Left ventricle myocardium inferior (tissue), 1 donor: ENCODE measurements at regions not wholly inside any gene's neighbourhood (a gene's known extent, or its start where the extent isn't known, plus 50 kb on each side); places are given as distances from the start of the nearest gene placed in this dataset.
"Not testable (repeated sequence)": the region's sequence is repeated elsewhere in the genome, so short reads cannot be mapped to it uniquely, and the experiment has no call there.

Source experiments
- DNase-seq: peaks from one replicate; pipeline ENCODE4 v3.0.0-alpha.2; 2020
- H3K27ac ChIP-seq: fragments of 200-600 bp; replicated peaks from 2 replicates; pipeline ENCODE4 v1.8.0; 2021
- H3K27me3 ChIP-seq: fragments of 200-600 bp; 2 replicates; pipeline ENCODE4 v1.8.0; 2021; ENCODE audit warnings: low read depth
- H3K36me3 ChIP-seq: fragments of 200-600 bp; 2 replicates; pipeline ENCODE4 v1.8.0; 2021
- H3K4me1 ChIP-seq: fragments of 200-600 bp; 2 replicates; pipeline ENCODE4 v1.8.0; 2021
- H3K4me3 ChIP-seq: fragments of 200-600 bp; 2 replicates; pipeline ENCODE4 v1.8.0; 2021; ENCODE audit warnings: mild to moderate bottlenecking, moderate library complexity
- H3K9me3 ChIP-seq: fragments of 200-600 bp; replicated peaks from 2 replicates; pipeline ENCODE4 v1.8.0; 2021
- CTCF ChIP-seq: fragments of 200-600 bp; IDR thresholded peaks from 2 replicates; pipeline ENCODE4 v1.8.0; 2021; ENCODE audit warnings: antibody characterized with exemption, mild to moderate bottlenecking, borderline replicate concordance
- intact Hi-C: fragments of 100-400 bp; cut with micrococcal nuclease; formaldehyde crosslinking; loops from one replicate; pipeline ENCODE4 v1.11.0; 2022
- donor health status: DM: no; HTN: yes; CAD: no; lungs with severe emphysema.

GRCh38 chr14:56998728-56999127, 188.4 kb upstream of the OTX2 start:
- Histone ChIP-seq H3K9me3 (no peaks in the 10 kb centered on the region), H3K36me3 (no peaks in the 10 kb centered on the region), H3K27me3 (peaks cover 22% of the 10 kb centered on the region), H3K4me3 (no peak overlapping the region), H3K4me1 (no peaks in the 10 kb centered on the region), H3K27ac (no peak overlapping the region)
- DNase-seq = no peak
- intact Hi-C loops = no loop called here
- TF ChIP-seq CTCF = no peak

GRCh38 chr14:56996721-56997399, 186.6 kb upstream of the OTX2 start:
- Histone ChIP-seq H3K4me3 (no peak overlapping the region), H3K4me1 (no peaks in the 10 kb centered on the region), H3K27ac (no peak overlapping the region), H3K9me3 (no peaks in the 10 kb centered on the region), H3K36me3 (no peaks in the 10 kb centered on the region), H3K27me3 (peaks cover 16% of the 10 kb centered on the region)
- intact Hi-C loops = no loop called here
- no peak for DNase-seq
- TF ChIP-seq CTCF = no peak

GRCh38 chr14:56995010-56995409, 184.7 kb upstream of the OTX2 start:
- Histone ChIP-seq H3K27me3 (peaks cover 7% of the 10 kb centered on the region), H3K4me3 (no peak overlapping the region), H3K27ac (no peak overlapping the region), H3K4me1 (no peaks in the 10 kb centered on the region), H3K9me3 (peaks cover 5% of the 10 kb centered on the region), H3K36me3 (no peaks in the 10 kb centered on the region)
- DNase-seq = no peak
- intact Hi-C loops = no loop called here
- no peak for TF ChIP-seq CTCF

GRCh38 chr14:56992332-56992820, 182.1 kb upstream of the OTX2 start:
- H3K27ac ChIP-seq = no peak overlapping the region
- intact Hi-C loops = no loop called here

GRCh38 chr14:56990991-56991627, 180.8 kb upstream of the OTX2 start:
- H3K4me3 ChIP-seq, H3K27me3 ChIP-seq, DNase-seq, H3K27ac ChIP-seq, H3K36me3 ChIP-seq, H3K9me3 ChIP-seq, intact Hi-C loops, H3K4me1 ChIP-seq: not testable (repeated sequence)

More at GRCh38 chr14:56992332-56992820, 182.1 kb upstream of the OTX2 start:
- Histone ChIP-seq H3K27me3 (no peaks in the 10 kb centered on the region), H3K4me3 (no peak overlapping the region), H3K9me3 (peaks cover 5% of the 10 kb centered on the region), H3K36me3 (no peaks in the 10 kb centered on the region), H3K4me1 (no peaks in the 10 kb centered on the region)
- TF ChIP-seq CTCF = no peak
- DNase-seq = no peak

- Histone ChIP-seq H3K36me3 (no peaks in the 10 kb centered on the region), H3K4me3 (no peak overlapping the region), H3K27ac (no peak overlapping the region), H3K4me1 (no peaks in the 10 kb centered on the region), H3K27me3 (no peaks in the 10 kb centered on the region), H3K9me3 (peaks cover 9% of the 10 kb centered on the region)
- TF ChIP-seq CTCF = no peak
- DNase-seq = no peak
- intact Hi-C loops = no loop called here
Measured at GRCh38 chr14:56989359-56989758, 179.1 kb upstream of the OTX2 start.
